Activated CD4-positive, alpha-beta T cell treated with anti-CD3 and anti-CD28 coated beads, Interleukin-2, amount 50 U/mL, for 24 hours (primary cell): ENCODE measurements at regions not wholly inside any gene's neighbourhood (a gene's known extent, or its start where the extent isn't known, plus 50 kb on each side); places are given as distances from the start of the nearest gene placed in this dataset.

ENCODE experiments used
- DNase-seq, 2 donors: peaks; one replicate each; pipeline ENCODE4 v3.0.0-alpha.2; 2020; ENCODE audit warnings: low read depth in 1 of 2, low spot score in 1 of 2

DNA sequence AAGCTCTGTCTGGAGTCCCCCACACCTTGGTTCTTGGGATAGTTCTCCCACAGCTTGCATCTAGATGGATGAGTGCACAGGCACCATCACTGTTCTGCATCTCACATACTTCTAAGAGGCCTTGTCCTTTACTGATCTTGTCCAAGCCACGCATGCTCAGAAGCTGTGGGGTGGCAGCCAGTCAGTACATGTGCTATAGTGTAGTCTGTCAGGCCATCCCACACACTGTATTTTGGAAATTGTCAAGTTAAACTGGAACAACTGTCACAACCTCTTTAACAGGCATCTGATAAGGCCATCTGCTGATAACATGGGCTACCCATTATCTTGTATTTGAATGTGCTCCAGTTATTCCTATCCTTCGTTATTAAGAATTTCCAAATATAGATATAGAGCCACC is 296.5 kb upstream of the AZI2 start:
- DNase-seq, result no peak

DNA sequence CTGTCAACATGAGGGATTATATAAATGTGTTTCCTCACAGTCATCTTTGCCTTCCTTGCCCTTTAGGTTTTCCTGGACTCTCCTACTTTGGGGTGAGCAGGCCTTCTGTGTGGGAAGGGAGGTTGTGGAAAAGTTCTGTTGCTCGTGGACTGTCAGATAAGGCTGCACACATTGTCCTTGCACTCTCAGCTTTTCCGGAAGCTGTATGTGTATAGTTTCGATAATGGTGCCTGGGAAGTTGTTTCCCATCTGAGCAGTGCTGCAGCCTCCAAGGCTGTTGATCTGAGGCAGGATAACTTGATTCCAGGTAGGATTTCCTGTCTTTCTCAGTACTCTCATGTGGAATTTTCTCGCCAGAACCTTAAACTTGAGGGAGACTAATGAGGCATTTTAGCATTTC is 297.8 kb upstream of the AZI2 start:
- no peak for DNase-seq

DNA sequence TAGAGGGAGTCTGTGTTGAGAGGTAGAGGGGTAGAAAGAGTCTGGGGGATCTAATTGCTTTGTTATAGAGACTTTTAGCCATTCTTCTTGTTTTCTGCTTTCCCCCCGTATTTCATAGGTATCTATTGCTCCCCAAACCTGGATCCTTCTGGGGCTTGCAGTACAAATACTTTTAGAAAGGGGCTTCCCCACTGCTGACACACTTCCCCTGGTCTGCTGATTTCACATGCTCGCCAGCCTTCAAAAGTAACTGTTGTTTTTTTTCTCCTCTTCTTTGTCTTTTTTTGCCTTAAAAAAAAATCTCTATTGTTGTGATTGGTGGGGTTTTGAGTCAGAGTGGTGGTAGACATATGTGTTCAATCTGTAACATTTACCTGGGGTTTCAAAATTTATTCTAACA is 300.6 kb upstream of the AZI2 start:
- DNase-seq, result no peak

DNA sequence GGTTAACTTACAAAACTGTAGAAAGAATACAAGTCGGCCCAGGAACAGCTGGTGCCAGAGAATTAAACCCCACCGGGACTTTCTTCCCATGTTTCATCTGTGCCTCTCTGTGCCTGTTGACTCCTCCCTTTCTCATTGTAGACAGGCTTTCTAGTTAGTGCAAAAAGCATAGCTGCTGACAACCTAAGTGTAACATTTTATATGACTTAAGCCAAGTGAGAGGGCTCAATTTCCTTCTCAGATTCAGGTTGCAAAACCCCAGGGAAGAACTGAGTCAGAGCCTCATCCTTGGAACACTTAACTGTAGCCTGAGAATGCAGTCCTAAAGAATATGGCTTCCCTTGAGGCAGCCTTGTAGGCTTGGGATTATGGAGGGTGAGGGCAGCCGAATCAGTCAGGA is 302.5 kb upstream of the AZI2 start:
- no peak for DNase-seq

DNA sequence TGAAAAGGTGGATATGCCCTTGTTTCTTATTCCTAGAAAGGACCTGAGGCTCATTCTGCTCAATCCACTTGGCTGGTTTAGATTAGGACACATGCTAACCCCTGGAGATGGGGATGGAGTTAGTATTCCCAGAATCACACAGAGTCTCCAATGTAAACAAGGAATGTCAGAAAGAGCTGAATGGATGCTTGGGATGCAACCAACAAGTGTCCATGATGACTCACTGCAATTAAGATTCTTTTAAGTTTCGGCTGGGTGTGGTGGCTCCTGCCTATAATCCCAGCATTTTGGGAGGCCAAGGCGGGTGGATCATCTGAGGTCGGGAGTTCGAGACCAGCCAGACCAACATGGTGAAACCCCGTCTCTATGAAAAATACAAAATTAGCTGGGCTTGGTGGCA is 315.5 kb upstream of the AZI2 start:
- DNase-seq, result no peak

DNA sequence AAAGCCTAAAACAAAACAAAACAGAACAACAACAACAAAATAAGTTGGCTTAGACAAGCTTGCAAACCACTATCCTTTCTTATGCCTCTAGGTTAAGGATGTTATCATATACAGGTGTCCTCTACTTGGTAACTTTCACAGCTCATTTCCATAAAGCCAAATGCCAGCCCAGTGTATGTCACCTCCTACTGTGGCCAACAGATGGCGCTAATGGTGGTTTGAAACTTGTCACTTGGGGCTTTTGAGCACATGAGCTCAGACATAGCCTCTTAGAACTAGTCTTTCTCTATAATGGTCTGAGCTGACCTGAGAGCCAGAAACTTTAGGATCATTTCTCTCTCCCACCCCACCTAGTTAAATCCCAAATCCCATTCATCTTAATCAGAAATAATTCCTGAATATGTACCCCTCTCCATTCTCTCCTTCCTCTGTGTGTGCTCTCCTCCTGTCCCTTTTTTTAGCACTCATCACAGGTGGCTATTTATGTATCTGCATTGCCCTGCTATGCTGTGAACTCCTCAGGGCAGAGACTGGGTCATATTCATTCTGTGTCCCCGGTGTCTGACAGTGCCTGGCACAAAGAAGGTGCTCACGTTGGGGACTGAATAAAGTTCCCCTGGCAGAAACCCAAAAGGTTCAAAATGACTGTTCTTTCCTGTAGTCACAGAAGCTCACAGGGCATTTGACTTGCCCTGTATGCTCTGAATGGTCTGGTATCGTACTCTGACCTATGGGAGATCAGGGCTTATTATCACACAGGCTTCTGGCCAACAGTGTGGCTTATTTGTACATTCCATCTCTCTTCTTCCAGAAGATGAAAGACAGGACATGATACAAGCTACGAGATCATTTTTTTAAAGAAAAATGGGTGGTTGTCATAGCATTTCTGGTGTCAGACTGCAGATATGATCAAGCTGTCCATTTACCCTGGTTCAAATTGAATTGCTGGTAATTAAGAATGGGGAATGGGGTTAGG is 319.3 kb upstream of the AZI2 start:
- DNase-seq, result peak in 1 of 2 donors; percentile 31

DNA sequence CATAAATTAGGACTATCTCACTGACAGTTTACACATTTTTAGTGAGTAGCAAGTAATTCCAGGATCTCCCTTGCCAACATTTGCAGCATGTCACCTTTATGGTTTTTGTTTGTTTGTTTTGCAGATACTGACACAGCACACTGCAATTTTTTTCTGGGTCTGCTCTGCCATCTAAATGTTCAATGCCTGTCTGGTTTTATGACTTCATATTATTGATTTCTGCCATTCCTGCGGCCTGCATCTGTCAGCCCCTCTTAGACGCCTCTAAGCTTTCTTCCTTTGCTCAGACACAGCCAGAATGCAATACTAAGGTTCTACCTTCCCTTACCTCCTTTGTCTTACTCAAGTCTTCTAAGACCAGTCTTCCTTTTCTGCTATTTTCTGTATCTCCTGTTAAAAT is 321.2 kb upstream of the AZI2 start:
- DNase-seq, result no peak

DNA sequence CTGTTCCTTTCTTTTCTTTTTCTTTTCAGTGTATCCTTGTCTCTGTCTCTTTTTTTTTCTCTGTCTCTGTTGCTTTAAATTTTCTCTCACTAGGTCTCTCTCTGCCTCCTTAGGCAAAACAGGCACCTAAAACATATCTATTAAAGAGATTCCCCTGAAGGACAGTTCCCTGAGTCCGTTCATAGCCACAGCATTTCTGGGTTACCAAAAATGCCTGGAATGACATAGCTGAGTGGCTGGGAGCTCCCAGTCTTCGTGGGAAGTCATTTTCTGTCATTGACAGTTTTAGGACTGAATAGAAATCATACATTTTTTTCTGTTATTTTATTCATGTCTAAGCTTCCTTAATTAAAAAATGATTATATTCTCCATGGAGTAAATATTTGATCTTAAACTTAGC is 323.8 kb upstream of the AZI2 start:
- DNase-seq, result no peak

DNA sequence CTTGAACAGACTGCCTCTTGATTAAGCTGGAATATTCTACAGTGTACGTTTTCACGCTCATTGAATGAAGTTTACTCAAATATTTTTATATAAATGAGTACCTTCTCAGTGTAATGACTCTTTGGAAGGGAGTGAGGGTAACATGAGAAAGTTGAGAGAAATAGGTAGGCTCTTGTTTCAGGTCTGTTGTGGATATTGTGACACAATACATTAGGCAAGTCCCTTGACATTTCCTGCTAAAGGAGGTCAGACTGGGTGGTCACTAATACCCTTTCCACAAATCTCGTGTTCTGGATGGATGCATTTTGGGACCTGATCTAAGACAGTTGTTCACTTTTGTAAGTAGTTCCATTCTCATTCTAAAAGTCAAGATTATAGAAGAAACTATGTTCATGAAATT is 324.8 kb upstream of the AZI2 start:
- no peak for DNase-seq

DNA sequence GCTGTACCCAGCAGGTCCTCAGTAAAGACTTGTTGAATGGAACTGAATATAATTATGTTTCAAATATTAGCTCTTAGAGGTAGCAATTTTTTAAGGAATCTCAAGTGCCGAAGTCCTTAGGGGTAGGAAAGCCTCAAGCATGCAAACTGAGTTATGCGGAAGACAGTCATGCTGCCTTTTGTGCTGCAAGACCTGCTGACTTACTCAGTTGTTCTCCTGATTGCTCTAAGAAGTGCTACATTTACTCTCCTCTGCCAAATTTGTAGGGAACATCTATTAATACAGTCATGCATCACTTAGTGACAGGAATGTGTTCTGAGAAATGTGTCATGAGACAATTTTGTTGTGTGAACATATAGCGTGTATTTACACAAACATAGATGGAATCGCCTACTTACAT is 325.6 kb upstream of the AZI2 start:
- no peak for DNase-seq

DNA sequence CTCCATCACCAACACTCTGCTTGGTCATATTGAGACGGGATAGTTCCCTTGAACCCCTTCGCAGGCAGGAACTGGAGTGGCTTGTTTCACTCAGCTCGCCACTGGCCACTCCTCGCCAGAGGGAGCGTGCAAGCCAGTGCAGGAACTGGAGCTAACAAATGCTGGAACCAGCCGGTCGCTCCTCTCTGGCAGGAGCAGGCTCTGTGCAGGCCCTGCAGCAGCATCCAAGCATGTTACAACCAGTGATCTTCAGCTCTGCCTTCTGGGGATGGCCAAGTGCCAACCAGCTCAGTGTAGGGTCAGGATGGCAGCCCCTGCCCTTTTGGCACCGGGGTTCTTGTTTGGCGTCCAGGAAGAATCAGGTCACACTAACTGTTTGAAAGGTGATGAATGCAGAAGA is 329.0 kb upstream of the AZI2 start:
- DNase-seq, result no peak

DNA sequence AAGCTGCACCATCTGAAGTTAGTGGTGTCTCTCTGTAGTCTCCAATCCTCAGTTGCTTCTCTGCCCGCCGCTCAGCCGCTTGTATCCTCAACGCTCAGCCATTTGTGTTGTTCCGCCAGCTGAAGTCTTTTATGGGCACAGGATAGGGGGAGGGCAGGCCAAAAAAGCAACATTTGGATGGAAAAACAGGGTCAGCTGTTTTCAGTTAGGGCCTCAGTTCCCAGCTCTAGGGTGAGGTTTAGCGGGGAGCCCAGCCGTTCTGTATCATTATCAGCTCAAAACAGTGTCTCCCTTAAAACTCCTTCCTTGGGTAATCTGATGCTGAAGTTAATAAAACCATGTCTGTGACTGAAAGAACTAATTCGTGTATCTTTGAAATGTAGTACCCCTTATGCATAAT is 329.5 kb upstream of the AZI2 start:
- no peak for DNase-seq

DNA sequence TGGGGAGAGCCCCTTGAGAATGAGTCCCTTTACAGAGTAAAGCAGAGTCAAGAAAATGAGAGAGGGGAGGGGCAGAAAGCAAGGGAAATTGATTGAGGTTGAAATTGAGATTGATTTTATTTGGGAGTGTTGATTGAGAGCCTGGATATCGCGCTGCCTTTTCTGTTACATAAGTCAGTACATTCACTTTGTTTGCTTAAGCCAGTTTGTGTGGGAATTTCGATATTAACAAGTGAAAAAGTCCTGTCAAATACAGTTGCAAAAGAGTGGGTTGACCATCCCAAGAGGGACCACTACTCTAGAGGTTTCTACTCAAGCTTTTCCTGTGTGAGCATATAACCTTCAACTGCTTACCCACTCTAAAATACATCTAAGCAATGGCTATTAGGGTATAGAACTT is 331.4 kb upstream of the AZI2 start:
- no peak for DNase-seq

DNA sequence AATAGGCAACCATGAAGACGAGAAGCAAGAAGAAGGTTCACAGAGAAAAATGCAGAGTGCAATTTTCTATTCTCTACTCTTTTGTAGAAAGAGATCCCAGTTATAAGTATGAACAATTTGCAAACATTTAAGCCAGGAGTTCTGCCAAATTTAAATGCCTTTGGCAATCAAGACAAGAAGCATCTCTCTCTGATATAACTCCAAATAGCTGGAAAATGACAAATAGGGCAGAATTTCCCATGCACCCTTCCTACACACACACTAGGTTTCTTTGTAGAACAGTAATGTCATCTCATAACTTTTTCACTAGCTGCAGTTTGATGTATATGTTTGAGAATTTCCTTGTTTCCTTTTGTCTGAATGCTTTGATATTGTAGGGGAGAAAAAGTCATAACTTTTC is 333.5 kb upstream of the AZI2 start:
- no peak for DNase-seq

DNA sequence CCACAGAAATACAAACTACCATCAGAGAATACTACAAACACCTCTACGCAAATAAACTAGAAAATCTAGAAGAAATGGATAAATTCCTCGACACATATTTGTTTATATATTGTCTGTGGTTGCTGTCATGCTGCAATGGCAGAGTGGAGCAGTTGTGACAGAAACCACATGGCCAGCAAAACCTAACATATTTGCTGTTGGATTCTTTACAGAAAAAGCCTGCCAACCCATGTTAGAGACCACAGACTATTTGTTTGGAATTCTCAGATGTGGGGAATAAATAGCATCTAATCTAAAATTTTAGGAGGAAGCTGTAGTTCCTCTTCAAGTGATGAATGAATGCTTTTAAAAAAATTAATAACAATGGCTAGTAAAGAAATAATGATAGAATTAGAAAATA is 341.6 kb upstream of the AZI2 start:
- DNase-seq, result no peak

DNA sequence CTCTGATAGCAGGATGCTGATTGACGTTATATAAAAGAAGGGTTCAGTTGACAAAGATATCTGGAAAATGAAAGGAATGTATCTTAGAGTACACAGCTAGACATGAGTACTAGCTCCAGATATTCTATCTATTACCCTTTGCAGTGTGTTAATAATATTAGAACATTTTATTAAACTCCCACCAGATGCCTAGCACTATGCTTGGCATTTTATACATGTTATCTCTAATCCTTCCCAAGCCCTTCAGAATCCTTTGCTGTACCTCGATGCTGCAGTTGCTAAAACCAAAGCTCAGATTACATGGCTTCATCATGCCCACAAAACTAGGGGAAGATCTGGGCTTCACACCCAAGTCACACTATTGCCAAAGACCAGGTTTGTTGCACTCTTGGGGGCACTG is 350.1 kb upstream of the AZI2 start:
- no peak for DNase-seq

DNA sequence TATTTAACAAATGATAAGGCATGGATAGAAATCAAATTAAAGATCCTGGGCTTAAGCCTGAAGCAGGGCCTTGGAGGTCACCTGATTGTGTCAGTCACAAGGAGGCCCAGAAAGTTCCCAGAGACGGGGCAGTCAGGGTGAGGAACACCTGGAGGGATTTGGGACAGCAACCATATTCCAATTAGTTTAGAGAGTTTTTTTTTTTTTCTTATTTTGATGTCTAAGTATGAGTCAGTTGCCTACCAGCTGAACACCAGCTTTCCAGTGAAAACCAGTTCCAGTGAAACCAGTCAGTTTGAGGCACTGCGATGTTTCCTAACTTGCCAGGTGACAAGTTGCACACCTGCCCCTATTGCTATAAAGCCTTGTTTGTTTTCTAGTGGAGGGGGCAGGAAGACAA is 350.7 kb upstream of the AZI2 start:
- DNase-seq, result no peak

DNA sequence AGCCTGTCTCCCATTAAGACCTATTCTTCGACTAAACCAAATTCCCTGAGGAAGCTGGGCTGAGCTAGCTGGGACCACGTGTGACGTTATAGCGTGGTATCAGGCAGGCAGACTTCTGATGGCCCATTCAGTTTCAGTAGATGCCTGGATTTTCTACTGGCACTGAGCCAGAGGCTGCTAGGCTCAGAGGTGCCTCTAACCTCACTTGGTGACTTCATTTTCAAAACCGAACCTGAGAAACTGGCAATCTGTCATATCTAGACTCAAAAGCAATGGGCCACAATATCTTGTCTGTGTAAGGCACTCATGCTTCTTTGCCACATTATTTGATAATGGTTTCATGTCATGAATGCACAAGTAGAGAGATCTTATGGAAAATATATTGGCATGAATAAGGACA is 352.1 kb upstream of the AZI2 start:
- no peak for DNase-seq

DNA sequence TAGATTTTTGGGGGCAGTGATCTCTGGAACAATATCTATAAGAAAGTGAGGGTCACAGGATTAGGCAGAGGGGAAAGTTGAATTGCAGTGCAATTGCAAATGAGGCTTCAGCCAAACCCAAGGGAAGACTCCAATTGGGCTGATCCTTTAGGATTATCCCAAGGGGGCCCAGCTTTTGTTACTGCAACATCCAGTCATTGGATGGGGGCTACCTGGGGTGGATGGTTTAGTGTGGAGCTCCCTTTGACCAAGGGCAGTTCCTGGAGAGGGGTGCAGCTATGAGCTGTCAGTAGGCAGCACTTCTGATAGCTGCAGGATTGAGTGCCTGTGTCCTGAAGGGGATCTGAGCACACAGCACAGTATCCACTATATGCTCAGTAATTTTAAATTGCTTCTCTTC is 355.2 kb upstream of the AZI2 start:
- no peak for DNase-seq

DNA sequence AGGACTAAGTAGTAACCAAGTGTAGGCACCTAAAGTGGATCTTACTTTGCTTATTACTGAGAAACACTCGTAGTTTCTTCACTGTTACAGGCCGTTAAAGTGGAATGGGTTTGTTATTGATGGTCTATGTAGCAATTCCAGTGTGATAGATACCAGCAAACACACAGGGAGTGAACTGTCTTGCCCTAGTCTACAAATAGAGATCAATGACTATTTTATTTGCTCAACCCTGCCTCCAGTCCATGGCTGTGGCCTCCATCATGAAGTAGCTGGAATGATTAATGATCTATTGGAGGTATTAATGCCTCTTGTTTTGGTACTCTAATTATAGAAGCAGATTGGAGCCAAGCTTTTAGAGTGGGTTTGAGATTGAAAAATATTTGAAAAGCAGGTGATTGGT is 362.7 kb upstream of the AZI2 start:
- no peak for DNase-seq

DNA sequence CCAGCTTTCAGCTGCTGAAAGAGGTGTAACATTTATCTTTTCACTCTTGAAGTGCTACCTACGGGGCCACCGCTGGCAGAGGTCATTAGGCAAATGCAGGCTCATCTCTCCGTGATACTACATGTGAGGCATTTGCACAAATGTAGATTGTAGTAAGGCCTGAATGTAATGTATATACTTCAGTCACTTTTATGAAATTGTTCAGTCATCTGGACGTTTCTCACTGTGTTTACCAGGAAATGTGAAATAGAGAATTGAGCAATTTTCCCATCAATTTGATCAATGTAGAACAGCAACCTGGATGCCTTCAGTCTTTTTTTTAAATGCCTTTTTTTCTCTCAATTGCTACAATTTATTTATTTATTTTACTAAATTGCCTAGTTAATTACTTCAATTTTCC is 368.3 kb upstream of the AZI2 start:
- DNase-seq, result no peak

DNA sequence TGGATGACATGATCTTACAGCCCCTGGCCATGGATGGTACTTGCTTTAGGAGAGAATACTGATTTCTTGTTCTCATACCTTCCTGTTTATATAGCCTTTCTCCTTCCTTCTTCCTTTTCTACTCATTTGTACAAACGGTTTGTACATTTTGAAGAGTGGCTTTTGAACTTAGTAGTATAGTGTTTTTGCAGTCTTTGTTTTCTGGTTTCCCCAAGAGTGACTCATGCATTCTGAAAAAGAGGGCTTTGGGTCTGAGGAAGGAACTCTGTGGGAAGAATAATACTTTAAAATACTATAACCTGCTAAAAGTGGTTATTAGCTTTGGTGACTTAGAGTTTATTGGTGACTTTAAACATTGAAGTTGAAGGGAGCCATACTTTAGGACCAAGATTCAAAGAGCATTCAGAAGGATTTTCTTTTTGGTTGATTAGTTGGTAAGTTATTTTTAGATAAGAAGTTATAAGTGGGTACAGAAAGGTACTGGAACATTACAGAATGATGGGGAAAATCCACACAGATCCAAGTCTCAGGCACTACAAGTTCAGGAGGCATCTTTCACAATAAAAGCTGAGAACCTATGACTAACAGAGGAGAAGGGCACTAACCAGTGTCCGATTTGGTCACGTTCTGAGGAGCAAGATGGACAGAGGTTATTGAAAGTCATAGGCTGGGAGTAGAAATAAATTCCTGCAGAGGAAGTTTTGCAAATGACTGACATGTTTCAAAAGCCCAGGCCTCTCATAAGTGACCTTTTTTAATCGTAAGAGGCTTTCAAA is 369.6 kb upstream of the AZI2 start:
- no peak for DNase-seq

DNA sequence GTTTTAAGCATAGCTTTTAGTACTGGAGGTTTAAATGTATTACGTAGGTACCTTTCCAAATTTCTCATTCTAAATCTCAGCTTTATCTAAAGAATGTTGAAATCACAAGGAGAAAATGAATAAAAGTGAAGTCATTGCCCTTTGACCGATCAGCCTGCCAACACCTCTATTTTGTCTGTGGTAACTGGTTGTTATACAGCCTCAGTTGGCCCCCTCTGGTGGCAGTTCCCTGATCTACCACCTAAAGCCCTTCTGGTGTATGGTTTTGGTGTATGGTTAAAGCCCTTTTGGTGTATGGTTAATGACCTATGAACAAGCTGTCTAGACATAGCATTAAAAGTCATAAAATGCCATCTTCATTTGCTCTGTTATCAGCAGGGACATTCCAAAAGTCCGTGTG is 378.2 kb upstream of the AZI2 start:
- no peak for DNase-seq
